ENCODE measurements at regions not wholly inside any gene's neighbourhood (a gene's known extent, or its start where the extent isn't known, plus 50 kb on each side); places are given as distances from the start of the nearest gene placed in this dataset.

- WGBS (ENCODE audit: extremely low coverage, insufficient read length, low lambda C conversion rate): no CpG with 5 or more reads among the region's 6 CpGs
- Histone ChIP-seq H3K79me2 (ENCODE audit: insufficient read depth, low read length) (no peaks in the 10 kb centered on the region), H4K91ac (ENCODE audit: insufficient read length, low read depth, low read length) (no peak overlapping the region), H4K5ac (ENCODE audit: insufficient read length, low read depth, low read length) (no peak overlapping the region), H3K79me1 (ENCODE audit: insufficient read depth, low read depth, low read length, poor library complexity, severe bottlenecking) (no peaks in the 10 kb centered on the region), H3K4ac (ENCODE audit: low read depth, low read length) (no peak overlapping the region), H2AFZ (ENCODE audit: low read length) (no peak overlapping the region), H3K27me3 (ENCODE audit: insufficient read depth, low read length) (no peaks in the 10 kb centered on the region), H3K4me1 (ENCODE audit: insufficient read depth, low read length) (no peaks in the 10 kb centered on the region), H2BK12ac (ENCODE audit: insufficient read length, low read depth, low read length) (no peak overlapping the region), H3K14ac (ENCODE audit: insufficient read depth, low read length) (no peak overlapping the region), H3K23me2 (ENCODE audit: insufficient read length, low read depth, low read length, poor library complexity, severe bottlenecking) (no peaks in the 10 kb centered on the region), H2BK20ac (ENCODE audit: low read depth, low read length, poor library complexity, severe bottlenecking) (no peak overlapping the region), H3K27ac (ENCODE audit: insufficient read length, low read depth, low read length) (no peak overlapping the region), H3K4me2 (ENCODE audit: insufficient read depth, insufficient read length, low read length) (no peak overlapping the region), H2AK5ac (ENCODE audit: insufficient read length, low read length) (no peak overlapping the region), H4K20me1 (ENCODE audit: control insufficient read depth, insufficient read depth, insufficient read length) (no peaks in the 10 kb centered on the region), H2BK5ac (ENCODE audit: insufficient read length, low read length) (no peak overlapping the region), H3K9ac (ENCODE audit: extremely low read depth, insufficient read length, low read length) (no peak overlapping the region), H3K56ac (ENCODE audit: insufficient read length, low read depth, low read length) (no peak overlapping the region), H2BK15ac (ENCODE audit: low read depth, low read length) (no peak overlapping the region), H3T11ph (ENCODE audit: low read length) (no peak overlapping the region), H3K18ac (ENCODE audit: insufficient read length, low read depth, low read length) (no peak overlapping the region), H4K8ac (replicated peaks; ENCODE audit: insufficient read length, low read depth, low read length) (no peak overlapping the region), H2BK120ac (ENCODE audit: low read depth, low read length, poor library complexity, severe bottlenecking) (no peak overlapping the region), H3K9me3 (ENCODE audit: control insufficient read depth, low read depth, low read length) (no peaks in the 10 kb centered on the region), H3K23ac (ENCODE audit: insufficient read length, low read depth, low read length) (no peak overlapping the region)
- Mint-ChIP-seq H3K9me3 (no peaks in the 10 kb centered on the region; a peak in 1 of 5 replicates), H3K4me3 (no peak overlapping the region), H3K27me3 (ENCODE audit: low read depth) (no peaks in the 10 kb centered on the region; the same call in none of the 2 replicates), H3K27ac (no peak overlapping the region), H3K36me3 (ENCODE audit: insufficient read depth in 1 of 3, low read depth in 3 of 3) (peaks cover 0 to 2% (median 0%) of the 10 kb centered on the region in 3 experiments; a peak in 1 of 7 replicates), H3K4me1 (peaks cover 0 to 4% of the 10 kb centered on the region in 2 experiments; a peak in 3 of 4 replicates)
- TF ChIP-seq CTCF (conservative IDR thresholded peaks at IDR 0.05): no peak
- DNase-seq: no peak
Measured at GRCh38 chr9:93378276-93378675, 73.2 kb upstream of the FAM120A start.

All from H9 (cell line).